Mucosa of rectum (tissue), 2 donors: ENCODE measurements at regions not wholly inside any gene's neighbourhood (a gene's known extent, or its start where the extent isn't known, plus 50 kb on each side); places are given as distances from the start of the nearest gene placed in this dataset.

Source experiments
- H3K27ac ChIP-seq, 2 donors: one replicate each; pipeline ENCODE4 v1.7.0; 2013; ENCODE audit warnings: inconsistent platforms in 2 of 2, low read depth in 2 of 2, low read length in 2 of 2
- H3K27me3 ChIP-seq, 2 donors: one replicate each; pipeline ENCODE4 v1.7.0; 2013; ENCODE audit warnings: low read length in 2 of 2; ENCODE audit not compliant: control insufficient read depth in 2 of 2, insufficient read depth in 2 of 2
- H3K36me3 ChIP-seq, 2 donors: one replicate each; pipeline ENCODE4 v1.7.0; 2013; ENCODE audit warnings: low read length in 2 of 2; ENCODE audit not compliant: control insufficient read depth in 2 of 2, insufficient read depth in 2 of 2
- H3K4me1 ChIP-seq, 2 donors: one replicate each; pipeline ENCODE4 v1.7.0; 2013; ENCODE audit warnings: low read length in 2 of 2, mild to moderate bottlenecking in 1 of 2; ENCODE audit not compliant: control insufficient read depth in 2 of 2, insufficient read depth in 2 of 2
- H3K4me3 ChIP-seq, 2 donors: one replicate each; pipeline ENCODE4 v1.7.0; 2013; ENCODE audit warnings: low read length in 2 of 2
- H3K9ac ChIP-seq, 2 donors: one replicate each; pipeline ENCODE4 v1.7.0; 2013; ENCODE audit warnings: low read length in 2 of 2, low read depth in 1 of 2, mild to moderate bottlenecking in 1 of 2
- H3K9me3 ChIP-seq, 2 donors: one replicate each; pipeline ENCODE4 v1.7.0; 2013; ENCODE audit warnings: low read length in 2 of 2; ENCODE audit not compliant: control insufficient read depth in 2 of 2
- donor health status: healthy.
- donor health status: Normal muscosa, but diverticular disease.

DNA sequence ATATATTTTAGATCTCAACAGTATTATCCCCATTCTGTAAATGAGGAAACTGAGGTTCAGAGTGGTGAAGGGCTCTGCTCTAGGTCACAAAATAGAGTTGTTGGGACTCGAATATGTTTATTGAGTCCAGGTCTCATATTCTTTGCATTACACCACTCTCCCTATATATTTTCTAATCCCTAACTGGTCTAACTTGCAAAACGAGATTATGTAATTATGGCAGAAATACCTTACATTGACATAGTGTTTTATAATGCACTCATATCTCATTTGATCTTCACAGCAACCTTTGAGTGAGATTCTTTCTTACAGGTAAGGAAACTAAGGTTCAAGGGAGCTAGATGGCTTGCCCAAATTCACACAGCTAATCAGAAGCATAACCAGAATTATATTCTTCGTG is 106.9 kb upstream of the LRIG3 start:
- Histone ChIP-seq H3K36me3 (no peaks in the 10 kb centered on the region), H3K4me1 (peaks cover 0 to 8% of the 10 kb centered on the region in 2 donors), H3K27me3 (no peaks in the 10 kb centered on the region), H3K4me3 (no peak overlapping the region), H3K9me3 (no peaks in the 10 kb centered on the region), H3K9ac (no peak overlapping the region), H3K27ac (no peak overlapping the region)

DNA sequence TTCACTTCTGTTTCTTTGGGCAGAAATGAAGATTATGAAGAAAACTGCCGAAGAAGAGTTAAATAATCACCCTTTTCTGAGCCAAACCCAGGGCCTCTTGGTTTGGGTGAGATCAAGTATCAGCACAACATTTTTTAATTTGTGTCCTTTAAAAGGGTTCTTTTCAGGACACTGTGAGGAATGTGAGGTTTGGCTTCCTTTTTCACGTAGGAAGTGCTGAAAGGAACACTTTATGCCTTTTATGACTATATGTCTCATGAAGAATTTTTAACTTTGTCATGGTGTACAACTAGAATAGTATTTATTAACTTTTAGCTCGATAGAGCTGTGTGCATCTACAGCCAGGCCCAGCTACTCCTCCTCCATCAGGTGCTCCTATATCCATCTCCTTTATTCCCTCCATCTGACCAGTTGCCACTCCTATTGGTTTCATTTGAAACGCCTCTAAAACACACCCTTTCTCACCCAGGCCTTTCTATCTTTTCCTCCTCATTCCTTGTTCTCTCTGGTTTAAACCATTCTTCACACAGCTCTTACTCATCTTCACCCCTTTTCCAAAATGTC is 103.6 kb upstream of the LRIG3 start:
- no peaks in the 10 kb centered on the region for H3K36me3 ChIP-seq
- H3K27me3 ChIP-seq: no peaks in the 10 kb centered on the region
- no peak overlapping the region for H3K4me3 ChIP-seq
- no peak overlapping the region for H3K9ac ChIP-seq
- no peak overlapping the region for H3K27ac ChIP-seq
- no peaks in the 10 kb centered on the region for H3K9me3 ChIP-seq
- H3K4me1 ChIP-seq: no peaks in the 10 kb centered on the region

DNA sequence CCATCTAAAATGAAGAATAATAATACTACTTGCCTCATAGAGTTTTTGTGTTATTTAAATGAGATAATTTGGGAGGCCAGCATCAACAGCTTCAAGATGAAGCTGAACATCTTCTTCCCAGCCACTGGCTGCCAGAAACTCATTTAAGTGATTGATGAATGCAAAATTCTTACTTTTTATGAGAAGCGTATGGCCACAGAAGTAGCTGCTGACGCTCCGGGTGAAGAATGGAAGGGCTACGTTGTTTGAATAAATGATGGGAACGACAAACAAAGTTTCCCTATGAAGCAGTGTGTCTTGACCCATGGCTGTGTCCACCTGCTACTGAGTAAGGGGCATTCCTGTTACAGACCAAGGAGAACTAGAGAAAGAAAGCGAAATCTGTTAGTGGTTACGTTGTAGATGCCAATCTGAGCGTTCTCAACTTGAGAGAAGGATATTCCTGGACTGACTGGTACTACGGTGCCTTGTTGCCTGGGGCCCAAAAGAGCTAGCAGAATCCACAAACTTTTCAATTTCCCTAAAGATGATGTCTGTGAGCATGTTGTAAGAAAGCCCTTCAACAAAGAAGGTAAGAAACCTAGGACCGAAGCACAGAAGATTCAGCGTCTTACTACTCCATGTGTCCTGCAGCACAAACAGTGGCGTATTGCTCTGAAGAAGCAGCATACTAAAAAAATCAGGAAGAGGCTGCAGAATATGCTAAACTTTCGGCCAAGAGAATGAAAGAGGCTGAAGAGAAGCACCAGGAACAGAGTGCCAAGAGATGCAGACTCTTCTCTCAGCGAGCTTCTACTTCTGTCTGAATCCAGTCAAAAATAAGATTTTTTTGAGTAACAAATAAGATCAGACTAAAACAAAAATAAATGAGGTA is 100.0 kb upstream of the LRIG3 start:
- no peaks in the 10 kb centered on the region for H3K4me1 ChIP-seq
- no peak overlapping the region for H3K9ac ChIP-seq
- no peaks in the 10 kb centered on the region for H3K27me3 ChIP-seq
- no peaks in the 10 kb centered on the region for H3K9me3 ChIP-seq
- no peaks in the 10 kb centered on the region for H3K36me3 ChIP-seq
- H3K4me3 ChIP-seq: no peak overlapping the region
- no peak overlapping the region for H3K27ac ChIP-seq

DNA sequence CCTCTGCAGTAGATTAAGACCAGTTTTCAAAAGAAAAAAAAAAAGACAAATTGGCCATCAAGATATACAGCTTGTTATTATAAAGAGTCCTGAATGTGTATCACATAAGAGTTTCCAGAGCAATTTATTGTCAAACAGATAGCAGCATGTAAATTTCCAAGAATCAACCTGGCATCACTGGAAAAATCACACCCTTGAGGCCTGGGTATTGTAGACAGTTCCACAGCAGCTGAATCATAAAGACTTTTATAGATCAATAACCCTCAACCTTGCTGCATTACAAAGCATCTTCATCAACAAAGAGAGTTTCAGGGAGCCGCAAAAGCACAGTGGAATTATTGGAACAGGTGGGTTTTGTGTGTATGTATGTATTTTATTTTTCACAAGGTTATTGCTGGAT is 94.6 kb upstream of the LRIG3 start:
- Histone ChIP-seq H3K9ac (no peak overlapping the region), H3K4me1 (no peaks in the 10 kb centered on the region), H3K27ac (no peak overlapping the region), H3K9me3 (no peaks in the 10 kb centered on the region), H3K36me3 (no peaks in the 10 kb centered on the region), H3K4me3 (no peak overlapping the region), H3K27me3 (no peaks in the 10 kb centered on the region)

DNA sequence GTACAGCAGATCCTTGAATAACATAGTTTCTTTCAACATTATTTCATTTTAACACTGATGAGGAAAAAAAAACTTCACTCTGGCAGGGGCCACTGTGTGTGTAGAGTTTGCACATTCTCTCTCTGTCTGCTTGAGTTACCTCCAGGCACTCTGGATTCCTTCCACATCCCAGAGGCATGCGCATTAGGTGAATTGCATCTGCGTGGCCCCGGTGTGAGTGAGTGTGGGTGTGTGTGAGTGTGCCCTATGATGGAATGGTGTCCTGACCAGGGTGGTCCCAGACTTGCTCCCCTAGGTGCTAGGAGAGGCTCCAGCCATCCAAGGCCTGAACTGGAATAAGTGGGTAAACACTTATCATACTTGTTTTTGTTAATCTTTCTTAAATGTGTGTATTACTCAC is 90.6 kb upstream of the LRIG3 start:
- no peak overlapping the region for H3K9ac ChIP-seq
- no peaks in the 10 kb centered on the region for H3K36me3 ChIP-seq
- H3K4me3 ChIP-seq: no peak overlapping the region
- H3K27me3 ChIP-seq: no peaks in the 10 kb centered on the region
- H3K9me3 ChIP-seq: no peaks in the 10 kb centered on the region
- H3K4me1 ChIP-seq: no peaks in the 10 kb centered on the region
- H3K27ac ChIP-seq: no peak overlapping the region

DNA sequence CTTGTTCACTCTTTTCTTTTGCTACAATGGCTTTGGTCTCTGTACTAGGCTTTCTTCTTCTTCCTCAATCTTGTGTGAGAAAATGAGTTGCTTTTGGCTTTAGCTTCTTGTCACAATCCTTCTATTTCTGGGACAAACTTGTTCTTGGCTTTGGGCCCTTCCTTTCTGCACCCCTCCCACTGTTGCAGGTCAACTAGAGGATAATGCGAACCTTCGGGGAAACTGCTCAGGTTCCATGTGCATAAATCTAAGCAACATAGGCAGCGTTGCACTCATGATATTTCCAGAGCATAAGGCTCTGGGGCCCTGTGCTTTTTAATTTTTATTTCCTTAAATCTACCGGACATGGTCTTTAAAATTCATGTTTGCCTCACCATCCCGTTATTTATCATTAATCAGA is 89.8 kb upstream of the LRIG3 start:
- Histone ChIP-seq H3K27me3 (no peaks in the 10 kb centered on the region), H3K36me3 (no peaks in the 10 kb centered on the region), H3K9ac (no peak overlapping the region), H3K4me3 (no peak overlapping the region), H3K27ac (no peak overlapping the region), H3K9me3 (no peaks in the 10 kb centered on the region), H3K4me1 (no peaks in the 10 kb centered on the region)

DNA sequence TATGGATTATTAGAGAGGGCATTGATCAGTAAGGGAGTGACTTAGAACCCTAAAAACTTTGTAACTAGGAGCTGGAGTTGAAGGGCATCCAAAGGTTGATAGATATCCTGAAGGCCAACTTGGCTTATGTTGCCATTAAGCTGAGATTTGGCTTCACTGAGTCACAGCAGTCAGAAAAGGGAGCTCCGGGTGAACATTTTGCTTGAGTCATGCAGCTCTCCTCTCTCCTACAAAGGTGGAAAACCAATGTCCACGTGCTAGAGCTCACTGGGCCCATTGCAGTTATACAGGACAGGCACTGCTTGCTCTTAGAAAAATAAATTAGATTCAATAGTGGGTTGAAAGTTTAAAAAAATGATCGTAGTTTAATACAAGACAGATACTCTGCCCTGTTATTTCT is 87.3 kb upstream of the LRIG3 start:
- H3K4me3 ChIP-seq: no peak overlapping the region
- no peaks in the 10 kb centered on the region for H3K36me3 ChIP-seq
- no peak overlapping the region for H3K27ac ChIP-seq
- no peaks in the 10 kb centered on the region for H3K9me3 ChIP-seq
- H3K9ac ChIP-seq: no peak overlapping the region
- H3K27me3 ChIP-seq: no peaks in the 10 kb centered on the region
- no peaks in the 10 kb centered on the region for H3K4me1 ChIP-seq

DNA sequence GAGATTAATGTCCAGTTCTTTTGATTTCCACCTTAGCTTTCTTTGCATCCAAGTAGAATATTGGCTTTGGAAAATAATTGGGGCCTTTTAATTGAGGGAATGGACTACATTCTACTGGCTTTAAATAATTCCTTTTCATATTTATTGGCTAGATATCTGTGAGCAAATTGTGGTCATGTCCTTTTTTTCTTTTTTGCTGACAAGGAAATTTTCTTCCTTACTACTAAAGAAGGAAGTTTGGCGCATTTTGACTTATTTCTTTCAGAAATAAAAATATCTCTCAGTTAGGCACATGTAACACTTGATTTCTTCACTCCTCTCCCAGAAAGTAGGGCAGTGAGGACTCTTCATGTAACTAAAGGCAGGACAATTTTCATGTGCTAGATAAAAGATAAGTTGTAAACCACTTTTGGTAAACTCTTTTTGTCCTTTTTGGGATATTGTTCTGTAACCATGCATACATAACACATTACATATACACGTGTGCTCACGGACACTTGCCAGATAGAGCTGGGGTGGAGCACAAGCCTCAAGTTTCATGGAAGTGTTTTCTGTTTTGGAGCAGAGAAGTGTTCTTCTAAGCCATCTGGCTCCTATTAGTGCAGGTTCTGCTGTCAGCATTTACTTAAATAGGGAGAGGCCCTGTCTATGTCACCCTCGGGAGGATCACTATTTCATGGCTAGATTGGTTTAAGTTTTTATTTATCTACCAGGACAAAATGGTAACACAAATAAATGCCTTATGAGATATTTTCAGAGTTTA is 85.1 kb upstream of the LRIG3 start:
- Histone ChIP-seq H3K9me3 (no peaks in the 10 kb centered on the region), H3K4me3 (no peak overlapping the region), H3K36me3 (no peaks in the 10 kb centered on the region), H3K27me3 (no peaks in the 10 kb centered on the region), H3K4me1 (no peaks in the 10 kb centered on the region), H3K9ac (no peak overlapping the region), H3K27ac (no peak overlapping the region)

DNA sequence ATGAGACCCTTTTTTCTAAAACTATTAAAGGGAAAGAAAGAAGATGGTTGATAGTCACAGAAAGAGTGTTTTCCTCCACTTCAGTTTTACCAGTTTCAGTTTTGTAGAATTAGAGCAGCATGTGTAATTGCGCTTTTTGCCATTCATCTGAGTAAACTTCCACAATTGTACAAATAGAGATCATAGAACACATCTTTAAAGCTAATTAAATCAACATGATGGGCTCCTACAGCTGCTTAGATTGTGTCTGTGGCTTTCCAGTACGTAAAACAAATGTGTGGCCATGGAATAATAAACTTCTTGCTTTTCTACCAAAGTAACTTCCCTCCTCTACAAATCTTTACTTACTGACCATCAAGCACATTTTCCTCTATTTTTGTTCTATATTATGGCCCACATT is 84.2 kb upstream of the LRIG3 start:
- H3K27ac ChIP-seq: no peak overlapping the region
- no peaks in the 10 kb centered on the region for H3K36me3 ChIP-seq
- no peaks in the 10 kb centered on the region for H3K9me3 ChIP-seq
- H3K9ac ChIP-seq: no peak overlapping the region
- no peaks in the 10 kb centered on the region for H3K27me3 ChIP-seq
- H3K4me3 ChIP-seq: no peak overlapping the region
- no peaks in the 10 kb centered on the region for H3K4me1 ChIP-seq

DNA sequence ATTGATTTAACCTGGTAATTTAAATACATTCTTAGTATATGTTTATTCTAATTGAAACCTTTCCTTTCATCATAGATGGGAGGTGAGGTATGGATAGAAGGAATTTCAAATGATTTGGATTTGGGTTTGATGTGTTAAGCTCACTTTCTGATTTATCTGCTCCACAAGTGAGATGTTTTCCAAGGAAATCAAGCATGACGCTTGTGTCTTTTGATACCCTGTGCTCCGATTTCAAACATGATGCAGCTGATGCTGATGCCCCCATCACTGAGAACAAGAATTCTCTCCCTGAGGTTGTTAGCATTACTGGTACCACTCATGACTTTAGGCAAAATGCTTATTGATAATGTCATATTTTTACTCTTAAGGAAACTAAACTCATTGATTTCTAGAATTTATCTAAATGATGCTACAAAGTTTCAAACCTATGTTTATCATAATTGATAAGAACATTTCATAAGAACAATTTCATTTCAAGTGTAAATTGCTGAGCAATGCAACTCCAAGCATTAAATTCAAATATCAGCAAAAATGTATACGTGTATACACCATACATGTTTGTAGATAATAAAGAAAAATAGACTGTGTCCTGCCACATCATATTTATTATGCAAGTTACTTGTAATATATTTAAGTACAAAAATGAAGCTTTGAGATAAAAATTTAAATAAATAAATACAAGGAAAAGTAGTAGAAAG is 75.5 kb upstream of the LRIG3 start:
- no peaks in the 10 kb centered on the region for H3K36me3 ChIP-seq
- H3K4me3 ChIP-seq: no peak overlapping the region
- no peaks in the 10 kb centered on the region for H3K4me1 ChIP-seq
- H3K9ac ChIP-seq: no peak overlapping the region
- no peaks in the 10 kb centered on the region for H3K27me3 ChIP-seq
- no peak overlapping the region for H3K27ac ChIP-seq
- H3K9me3 ChIP-seq: no peaks in the 10 kb centered on the region
